ENCODE measurements at regions not wholly inside any gene's neighbourhood (a gene's known extent, or its start where the extent isn't known, plus 50 kb on each side); places are given as distances from the start of the nearest gene placed in this dataset.

DNA sequence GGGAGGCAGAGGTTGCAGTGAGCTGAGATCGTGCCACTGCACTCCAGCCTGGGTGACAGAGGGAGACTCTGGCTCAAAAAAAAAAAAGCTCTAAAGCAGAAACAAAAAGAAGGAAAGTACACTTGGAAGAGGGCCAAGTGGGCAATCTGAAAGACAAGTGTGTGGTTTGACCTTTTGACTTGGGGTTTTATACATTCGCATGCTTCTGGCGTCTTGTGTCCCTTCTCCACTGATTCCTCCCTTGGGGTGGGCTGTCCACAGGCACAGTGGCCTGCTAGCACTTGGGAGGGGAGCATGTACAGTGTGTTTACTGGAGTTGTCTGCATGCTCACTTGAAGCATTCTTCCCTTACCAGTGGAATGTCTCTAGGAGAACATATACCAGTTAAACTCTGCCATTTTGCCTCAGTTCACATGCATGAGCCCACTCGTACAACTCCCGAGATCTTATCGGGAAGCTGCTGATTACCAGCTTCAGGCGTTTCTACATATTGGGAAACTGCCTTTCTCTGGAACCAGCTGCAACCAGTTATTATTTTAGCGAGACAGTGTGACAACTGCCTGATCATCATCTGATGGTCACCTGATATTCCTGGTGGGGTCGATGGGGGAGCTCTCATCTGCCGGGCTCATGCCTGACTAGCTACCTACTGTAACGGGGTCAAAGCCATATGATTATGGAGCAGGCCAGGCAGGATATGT lies 113.5 kb upstream of the ZNF678 start:
- no peak for DNase-seq

DNA sequence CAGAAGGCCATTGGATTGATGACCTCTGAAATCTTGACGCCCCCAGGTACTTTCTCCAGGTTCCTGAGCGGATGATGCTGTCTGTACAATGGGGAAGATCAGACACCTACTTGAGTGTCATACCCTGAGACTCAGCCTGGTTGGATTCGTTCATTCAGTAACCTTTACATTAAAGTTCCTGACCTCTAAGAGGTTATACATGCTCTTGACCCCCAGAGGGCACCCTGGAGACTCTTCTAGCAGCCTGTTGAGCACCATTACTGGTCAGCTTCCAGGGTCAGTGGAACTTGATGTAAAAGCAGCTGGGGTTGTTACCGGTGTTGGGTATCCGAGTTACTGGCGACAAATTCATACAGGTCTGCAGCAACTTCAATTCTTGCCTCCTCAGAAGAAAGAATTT lies 114.3 kb upstream of the ZNF678 start:
- DNase-seq: no peak

DNA sequence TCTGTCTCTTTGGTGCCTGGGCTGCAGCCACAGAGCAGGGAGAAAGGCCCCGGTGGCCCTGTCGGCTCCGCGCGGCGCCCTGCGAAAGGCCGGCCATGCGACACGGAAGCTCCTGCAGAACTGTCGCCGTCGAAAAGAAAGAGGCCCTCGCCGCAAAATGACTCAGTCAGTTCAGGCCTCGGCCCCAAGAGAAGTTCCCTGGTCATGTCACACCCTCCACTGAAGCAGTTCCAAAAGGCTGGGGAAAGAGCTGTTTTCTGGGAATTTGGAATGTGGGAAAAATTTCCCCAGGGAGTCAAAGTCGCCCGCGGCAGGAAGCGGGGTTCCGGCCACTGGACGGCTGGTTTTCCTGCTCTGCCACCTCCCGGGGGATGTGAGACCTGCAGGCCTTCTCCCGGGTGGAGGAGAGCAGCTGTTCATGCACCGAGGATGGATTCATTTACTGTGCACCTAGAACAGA lies 115.8 kb upstream of the ZNF678 start:
- DNase-seq: no peak

DNA sequence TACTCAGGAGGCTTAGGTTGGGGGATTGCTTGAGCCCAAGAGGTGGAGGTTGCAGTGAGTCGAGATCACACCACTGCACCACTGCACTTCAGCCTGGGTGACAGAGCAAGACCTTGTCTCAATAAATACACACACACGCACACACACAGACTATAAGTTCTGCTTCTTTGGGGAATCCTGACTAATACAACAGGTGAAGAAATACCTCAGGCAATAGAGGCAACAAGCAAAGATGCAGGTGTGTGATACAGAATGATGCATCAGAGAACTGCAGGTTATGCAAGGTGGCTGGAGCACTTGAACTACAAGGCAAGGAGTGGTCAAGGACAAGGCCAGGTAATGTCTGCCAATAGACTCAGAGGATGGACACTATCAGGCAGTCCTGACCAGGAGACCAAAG lies 117.6 kb upstream of the ZNF678 start:
- no peak for DNase-seq

DNA sequence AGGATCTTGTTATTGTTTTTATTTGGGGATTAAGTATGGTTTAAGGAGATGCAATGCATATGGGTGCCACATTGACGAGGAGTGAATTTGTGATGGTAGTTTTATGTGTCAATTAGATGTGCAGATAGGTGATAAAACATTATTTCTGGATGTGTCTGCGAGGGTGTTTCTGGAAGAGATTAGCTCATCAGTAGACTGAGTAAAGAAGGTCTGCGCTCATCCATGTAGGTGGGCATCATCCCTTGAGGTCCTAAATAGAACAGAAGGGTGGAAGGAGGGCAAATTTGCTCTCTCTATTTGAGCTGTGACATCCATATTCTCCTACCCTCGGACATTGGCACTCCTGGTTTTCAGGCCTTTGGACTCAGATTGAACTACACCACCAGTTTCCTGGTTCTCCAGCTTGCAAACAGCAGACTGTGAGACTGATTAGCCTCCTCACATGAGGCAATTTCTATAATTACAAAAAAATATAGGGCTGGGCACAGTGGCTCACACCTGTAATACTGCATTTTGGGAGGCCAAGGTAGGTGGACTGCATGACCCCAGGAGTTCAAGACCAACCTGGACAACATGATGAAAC lies 118.2 kb upstream of the ZNF678 start:
- DNase-seq: no peak

DNA sequence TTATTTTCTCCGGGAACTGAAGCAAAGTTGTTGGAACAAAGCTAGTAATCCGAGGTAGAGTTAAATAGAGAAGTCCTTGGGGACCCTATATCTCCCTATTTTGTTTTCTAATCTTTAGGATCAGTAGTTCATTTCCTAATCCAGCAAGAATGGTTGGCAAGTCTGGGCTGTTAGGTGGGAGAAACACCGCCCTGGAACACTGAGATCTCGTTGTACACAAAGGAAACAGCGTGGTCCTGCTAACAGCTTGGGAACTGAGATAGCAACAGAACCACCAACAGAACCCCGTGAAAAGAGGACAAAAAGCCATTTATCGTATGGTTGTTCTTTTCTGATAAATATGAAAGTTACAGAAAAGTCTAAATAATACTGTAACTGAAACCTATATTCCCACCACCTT lies 121.9 kb upstream of the CDC42BPA start:
- no peak for DNase-seq

DNA sequence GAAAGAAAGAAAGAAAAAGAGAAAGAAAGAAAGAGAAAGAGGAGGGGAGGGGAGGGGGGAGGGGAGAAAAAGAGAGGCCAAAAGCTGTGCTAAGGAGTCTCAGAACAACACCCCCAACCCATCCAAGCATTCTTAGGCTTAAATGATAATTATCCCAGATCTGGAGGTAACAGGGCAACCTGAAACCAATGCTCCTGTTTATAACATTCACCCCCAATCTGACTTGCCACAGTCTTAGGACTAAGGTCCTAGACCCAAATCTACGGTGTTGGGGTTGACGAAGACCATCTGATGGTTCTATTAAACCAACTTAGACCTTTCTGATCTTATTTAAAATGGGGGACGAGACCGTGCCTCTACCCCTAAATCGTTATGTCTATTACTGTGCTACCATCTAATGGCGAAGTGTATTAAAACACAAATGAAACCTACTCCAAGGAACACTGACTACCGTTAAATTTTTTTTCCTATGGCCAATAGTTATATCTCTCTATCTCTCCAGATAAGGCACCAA lies 119.3 kb upstream of the CDC42BPA start:
- no peak for DNase-seq

DNA sequence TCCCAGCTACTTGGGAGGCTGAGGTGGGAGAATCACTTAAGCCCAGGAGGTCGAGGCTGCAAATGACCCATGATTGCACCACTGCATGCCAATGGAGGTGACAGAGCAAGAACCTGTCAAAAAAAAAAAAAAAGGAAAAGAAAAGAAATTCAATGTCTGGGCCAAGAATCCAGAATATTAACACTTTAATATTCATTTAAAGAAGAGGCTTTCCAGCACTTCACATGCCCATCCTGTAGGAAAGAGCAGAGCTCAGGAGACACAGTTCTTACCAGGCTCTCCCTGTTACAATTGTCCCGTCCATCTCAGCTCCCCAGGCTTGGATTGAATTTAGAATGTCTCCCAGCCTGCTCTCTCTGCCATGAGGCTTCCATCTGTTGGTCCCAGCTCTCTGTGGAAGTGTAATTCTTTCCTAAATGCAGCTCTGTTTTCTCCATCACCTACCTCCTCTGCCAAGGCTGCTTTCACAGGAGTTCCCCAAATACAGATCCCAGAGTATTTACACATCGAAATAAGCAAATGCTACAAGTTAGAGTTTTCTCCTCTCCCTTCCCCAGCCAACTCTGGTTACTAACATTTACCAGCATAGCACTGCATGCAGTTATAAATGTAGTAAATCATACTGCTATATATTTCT lies 116.6 kb upstream of the CDC42BPA start:
- DNase-seq: no peak

DNA sequence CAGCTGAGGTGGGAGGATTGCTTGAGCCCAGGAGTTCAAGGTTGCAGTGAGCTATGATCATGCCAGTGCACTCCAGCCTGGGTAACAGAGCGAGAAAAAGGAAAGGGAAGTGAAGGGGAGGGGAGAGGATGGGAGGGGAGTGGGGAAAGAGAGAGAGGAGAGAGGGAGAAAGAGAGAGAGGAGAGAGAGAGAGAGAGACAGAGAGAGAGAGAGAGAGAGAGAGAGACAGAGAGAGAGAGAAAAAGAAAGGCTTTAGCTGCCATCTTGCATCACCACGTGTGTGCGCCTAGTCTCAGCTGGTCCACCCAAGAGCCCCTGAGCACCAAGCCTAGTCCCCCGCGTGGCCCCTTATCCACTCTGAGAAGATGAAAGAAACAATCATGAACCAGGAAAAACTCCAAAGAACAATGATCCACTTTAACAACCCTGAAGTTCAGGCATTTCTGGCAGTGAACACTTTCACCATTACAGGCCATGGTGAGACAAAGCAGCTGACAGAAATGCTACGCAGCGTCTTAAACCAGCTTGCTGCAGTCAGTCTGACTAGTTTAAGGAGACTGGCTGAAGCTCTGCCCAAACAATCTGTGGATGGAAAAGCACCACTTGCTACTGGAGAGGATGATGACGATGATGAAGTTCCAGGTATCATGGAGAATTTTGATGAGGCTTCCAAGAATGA lies 115.5 kb upstream of the CDC42BPA start:
- no peak for DNase-seq

DNA sequence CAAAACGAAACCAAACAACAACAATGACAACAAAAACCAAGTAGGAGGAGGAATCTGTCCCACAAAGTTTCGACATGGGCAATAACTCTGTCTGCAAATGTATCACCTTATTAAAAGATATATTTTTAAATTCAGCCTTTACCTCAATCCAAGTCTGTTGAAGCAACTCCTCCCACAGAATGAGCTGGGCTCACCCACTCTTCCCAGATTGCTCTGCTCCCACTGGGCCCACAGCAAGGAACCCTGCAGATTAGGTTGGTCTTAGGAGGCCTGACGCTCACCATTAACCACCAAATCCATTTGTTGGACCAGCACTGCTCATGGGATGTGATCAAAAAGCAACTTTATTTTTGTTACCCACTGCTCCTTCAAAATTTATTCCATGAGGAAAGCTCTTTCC lies 114.7 kb upstream of the CDC42BPA start:
- no peak for DNase-seq

DNA sequence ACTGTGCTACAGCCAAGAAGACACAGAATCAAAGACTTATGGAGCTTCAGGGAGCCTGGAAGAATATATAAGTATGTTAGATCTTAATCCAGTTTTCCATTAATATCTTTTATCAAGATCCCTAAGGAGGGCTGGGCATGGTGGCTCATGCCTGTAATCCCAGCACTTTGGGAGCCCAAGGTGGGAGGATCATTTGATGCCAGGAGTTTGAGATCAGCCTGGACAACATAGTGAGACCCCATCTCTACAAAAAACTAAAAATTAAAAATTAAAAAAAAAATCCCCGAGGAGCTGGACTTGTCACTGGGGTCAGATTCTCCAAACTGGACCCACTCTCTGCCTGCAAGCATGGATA lies 113.9 kb upstream of the CDC42BPA start:
- DNase-seq: no peak

DNA sequence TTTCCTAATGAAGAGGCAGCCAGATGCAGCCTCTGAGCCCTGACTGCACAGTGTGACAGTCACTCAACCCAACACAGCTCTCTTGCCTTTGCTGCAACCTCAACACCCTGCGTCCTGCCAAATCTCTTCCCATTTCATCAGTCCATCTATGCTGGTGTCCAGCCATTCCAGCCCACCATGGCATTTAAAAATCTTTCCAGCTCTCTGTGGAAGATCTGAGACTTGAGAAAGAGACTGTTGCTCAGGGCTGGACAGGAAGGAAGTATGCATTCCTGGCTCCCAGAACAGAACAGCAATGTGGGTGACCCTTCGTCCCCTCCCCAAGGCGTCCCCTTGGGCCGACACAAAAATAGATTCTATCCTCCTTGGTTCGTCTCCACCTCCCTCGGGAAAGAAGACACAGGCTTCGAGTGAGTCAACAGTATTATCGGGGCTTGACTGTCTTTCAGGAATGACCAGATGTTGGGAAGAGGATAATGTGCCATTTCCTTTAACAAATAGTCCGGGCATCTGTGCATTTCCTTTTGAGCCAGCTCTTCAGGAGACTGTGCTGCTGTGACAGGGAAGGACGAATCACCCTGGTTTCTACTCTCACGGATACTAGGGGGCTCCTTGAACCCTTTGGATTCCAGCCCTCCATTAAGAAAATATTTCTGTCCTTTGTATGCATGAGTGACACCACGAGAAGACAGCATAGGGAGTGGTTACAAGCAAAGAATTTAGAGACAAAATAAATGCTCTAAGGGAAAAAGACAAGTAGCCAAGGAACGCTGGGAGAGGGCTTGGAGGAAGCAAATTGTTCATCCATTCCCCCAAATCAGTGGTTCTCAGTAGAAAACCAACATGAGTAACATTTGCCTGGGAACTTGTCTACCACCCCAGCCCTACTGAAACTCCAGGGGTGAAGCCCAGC lies 111.4 kb upstream of the CDC42BPA start:
- DNase-seq: no peak

DNA sequence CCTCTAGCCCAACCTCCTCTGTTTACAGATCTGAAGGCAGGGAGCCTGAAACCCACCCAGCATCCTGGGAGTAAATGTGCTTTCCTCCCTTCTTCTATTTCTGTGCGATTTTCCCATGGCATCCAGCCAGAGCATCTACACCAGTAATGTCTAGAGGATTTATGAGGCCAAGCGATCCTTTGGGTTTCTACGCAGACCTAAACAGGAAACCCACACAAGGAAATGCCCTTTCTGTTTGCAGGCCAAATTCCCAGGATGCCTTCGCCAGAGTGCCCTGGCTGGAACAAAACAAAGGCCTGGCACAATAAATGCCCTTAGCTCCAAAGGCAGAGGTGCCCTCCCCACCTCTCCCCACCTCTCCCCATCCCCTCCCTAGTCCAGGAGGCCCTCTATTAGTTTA lies 110.5 kb upstream of the CDC42BPA start:
- DNase-seq: peak; percentile 9

DNA sequence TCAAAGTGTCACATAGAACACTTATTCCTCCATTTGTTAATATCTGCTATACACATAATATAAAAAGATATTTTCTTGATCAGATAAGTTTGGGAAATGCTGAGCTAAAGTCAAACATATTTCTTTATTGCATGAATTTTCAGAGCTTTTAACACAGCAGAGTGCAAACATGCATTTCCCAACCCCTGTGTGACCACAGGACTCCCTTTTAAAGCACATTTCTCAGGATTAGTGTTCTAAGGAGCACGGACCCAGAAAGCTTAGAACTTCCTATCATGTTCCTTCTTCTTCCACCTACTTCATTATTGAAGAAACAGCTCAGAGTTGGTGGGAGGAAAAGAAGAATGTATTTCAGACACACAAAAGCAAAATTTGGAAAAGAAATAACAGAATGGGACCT lies 109.1 kb upstream of the CDC42BPA start:
- DNase-seq: no peak

DNA sequence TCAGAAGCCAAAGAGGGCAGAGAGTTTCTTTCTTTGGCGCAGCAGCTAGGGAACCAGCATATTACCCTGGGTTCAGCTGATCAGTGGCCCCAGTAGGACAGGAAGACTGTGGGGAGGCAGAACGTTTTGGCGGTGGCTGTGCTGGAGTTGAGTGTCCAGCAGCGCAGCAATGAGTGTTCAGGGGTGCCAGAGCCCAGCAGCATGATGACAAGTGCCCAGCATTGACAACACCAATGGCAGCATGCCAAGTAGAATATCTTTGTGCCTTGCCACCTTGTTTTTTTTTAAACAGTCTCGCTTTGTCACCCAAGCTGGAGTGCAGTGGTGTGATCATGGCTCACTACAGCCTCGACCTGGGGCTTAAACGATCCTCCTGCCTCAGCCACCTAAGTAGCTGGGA lies 106.7 kb upstream of the CDC42BPA start:
- DNase-seq: no peak

DNA sequence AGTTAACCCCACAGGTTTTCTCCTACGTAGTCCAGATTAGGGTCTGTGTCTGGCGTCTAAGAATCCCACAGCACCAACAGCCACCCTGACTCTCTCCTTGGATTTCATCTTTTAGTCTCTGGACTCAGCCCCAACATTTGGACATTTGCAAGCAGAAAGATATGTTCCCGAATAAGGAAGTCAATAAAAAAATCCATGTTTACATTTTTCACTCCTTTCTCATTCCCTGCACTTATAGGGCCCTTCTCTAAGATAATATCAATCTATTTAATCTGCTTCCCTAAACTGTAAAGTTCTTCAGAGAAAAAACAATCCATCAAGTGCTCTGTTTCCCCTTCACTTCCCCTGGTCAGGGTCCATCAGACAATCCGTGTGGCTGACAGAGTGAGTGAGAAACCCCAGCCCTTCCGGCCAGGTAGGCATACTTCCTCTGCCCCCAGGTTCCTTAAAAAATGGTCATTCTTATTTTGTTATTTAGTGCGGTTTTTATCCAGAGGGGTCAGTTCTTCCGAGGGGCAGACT lies 105.9 kb upstream of the CDC42BPA start:
- DNase-seq: no peak

DNA sequence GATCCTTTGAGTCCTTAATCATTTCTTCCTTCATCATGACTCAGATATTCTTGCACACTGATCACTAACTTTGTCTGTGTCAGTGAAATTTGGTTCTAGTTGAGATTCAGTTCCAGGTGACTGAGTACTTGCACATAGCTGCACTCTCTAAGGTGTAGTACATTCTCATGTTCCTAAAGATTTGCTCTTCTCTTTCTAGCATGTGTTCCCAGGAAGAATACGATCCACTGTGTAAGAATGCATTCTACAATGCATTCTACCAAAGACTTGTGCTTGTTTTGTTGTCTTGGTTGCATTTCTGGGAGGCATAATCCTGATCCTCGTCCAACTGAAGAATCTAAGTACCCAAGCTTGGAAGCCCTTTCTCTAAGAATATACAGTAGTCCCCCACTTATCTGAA lies 104.3 kb upstream of the CDC42BPA start:
- DNase-seq: no peak

DNA sequence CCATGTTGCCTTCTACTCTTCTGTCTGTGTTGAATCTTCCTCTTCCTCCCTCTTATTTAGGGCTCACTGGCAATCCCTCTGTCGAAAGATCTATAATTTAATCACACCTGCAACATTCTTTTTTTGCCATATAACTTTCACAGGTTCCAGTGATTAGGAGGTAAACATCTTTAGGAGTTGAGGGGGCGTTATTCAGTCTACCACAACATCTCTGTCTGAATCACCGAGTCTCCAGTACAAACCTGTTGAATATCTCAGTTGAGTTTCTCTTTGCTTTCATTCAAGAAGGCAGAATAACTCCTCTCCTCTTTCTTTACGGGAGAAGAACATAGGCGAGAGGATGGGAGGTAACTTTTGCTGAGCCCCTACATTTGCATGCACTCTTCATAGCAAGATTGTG lies 101.9 kb upstream of the CDC42BPA start:
- DNase-seq: no peak

DNA sequence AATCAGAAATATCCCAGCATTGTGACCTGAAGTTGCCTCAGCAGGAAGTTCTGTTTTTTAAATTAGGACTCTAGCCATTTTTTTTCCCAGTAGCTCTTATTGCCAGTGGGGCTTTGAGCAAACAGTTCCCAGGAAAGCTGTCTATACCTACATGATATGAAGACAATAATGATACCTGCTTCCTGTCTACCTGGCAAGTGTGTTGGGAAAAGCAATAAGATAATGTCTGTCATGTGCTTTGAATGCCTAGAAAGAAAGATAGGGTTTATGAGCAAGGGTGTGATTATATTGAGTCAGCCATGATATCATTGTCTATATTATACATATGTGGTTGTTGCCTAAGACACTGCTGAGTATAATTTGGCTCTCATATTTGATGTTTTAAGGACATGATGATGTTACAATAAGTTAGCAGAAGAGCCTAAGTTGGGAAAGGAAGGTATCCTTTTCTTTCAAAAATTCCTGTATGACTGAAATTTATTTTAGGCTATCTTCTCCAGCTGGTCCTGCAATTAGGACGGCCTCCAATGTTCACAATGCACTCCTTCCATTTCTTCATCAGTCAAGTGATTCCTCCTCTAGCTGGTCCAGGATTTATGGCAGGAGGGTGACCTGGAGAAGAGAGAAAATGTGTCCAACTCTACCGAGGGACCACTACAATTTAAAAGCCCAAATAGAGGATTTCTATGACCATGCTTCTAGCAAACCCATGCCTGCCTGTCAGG lies 99.6 kb upstream of the CDC42BPA start:
- DNase-seq: no peak

DNA sequence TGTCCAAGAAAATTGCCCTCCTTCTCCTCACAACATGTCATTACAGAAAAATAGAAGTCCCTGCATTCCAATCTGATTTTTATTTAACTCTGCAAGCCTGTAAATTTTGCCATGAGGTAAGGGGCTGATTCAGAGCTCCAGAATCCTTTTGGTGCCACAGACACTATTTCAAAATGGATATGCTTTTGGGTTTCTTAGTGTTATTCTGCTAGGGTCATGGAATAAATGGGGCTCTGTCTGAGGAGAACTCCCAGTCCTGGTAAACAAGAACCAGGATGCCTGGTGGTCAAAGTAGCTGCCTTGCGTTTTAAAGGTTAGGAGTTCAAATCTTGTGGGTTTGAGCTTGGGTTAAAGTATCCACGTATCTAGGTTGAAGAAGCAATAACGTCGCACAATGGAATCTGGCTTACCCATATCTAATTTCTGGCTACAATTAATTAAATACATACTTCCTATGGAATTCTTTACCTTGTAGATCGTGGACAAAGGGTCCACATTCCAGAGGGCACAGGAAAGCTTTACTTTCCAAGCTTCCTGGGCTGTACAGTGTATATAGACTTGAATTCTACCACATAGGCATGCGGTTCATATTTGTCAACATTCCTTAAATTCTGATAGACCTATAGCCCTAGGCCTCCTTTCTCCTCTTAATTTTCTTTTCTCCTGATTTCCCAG lies 98.0 kb upstream of the CDC42BPA start:
- DNase-seq: no peak

DNA sequence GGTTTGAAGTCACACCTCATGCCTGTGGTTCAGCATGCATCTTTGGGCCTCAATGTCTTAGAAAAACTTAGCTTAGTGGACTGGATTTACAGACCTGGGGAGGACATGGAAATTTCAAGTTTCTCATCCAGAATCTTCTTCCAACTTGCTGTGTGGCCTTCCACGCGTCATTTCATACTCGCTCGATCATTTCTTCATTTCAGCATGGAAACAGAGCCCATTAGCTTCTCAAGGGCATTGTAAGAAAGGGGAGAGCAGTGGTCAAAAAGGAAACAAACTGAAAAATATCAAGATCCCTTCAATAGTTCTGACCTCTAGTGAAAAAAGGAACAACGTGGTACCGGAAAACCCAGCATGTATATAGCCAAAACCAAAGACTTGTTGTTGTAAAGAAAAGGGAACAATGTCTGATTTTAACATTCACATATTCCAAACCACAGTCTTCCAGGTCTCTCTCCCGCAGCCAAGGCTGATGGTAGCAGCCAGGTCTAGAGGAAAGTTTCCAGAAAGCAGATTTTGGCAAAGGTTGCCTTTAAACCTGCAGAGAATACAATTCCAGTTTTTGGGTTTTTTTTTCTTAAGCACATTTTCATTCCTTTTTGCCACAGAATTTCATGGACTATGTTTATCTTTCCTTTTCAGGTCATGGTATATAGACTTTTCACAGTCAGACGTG lies 97.0 kb upstream of the CDC42BPA start:
- no peak for DNase-seq

Measured in NCI-H2029 treated with DMSO at 0.1 percent for 48 hours (cell line).